ENCODE measurements at regions not wholly inside any gene's neighbourhood (a gene's known extent, or its start where the extent isn't known, plus 50 kb on each side); places are given as distances from the start of the nearest gene placed in this dataset.
"Not testable (repeated sequence)": the region's sequence is repeated elsewhere in the genome, so short reads cannot be mapped to it uniquely, and the experiment has no call there.

DNA sequence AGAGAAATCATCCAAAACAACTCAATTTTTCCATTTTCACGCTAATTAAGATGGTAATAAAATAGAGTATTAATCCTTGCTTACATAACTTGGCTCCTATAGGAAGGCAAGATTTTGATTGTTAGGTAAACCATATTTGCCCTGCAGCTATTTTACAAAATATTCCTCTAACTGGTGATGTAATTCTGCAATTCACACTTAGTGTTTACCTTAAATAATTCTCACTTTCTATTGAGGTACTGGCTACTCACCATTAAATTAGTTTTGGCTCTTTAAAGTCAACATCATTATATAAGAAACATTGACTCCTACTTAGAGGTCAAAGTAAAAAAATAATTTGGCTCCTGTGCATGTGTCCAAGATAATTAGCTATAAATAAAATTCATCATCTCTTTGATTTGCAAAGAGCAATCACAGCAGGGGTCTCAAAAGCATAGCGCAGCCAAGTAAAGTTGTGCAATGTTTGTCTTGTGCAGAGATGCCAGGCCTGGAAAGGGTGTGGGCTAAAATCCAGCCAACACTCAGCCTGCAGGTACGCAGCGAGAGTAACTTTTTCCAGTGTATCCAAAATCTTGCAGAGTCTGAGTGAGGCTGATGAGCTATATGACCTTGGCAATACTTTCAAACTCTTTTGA, 501.2 kb downstream of the MMUT start:
- Histone ChIP-seq H3K9me3 (ENCODE audit: control insufficient read depth, insufficient read depth, low read length) (no peaks in the 10 kb centered on the region), H3K27me3 (ENCODE audit: control insufficient read depth, insufficient read depth, low read length) (no peaks in the 10 kb centered on the region), H3K4me3 (ENCODE audit: low read depth, low read length) (no peak overlapping the region), H3K36me3 (ENCODE audit: control insufficient read depth, insufficient read depth, low read length) (no peaks in the 10 kb centered on the region), H3K4me1 (ENCODE audit: control insufficient read depth, insufficient read depth, low read length) (no peaks in the 10 kb centered on the region), H3K27ac (ENCODE audit: low read depth, low read length) (no peak overlapping the region)
- DNase-seq (ENCODE audit: low read depth in 4 of 6, low spot score in 6 of 6), result no peak
- WGBS (ENCODE audit: insufficient coverage), result 73% methylated on average over 2 of the region's 4 CpGs

DNA sequence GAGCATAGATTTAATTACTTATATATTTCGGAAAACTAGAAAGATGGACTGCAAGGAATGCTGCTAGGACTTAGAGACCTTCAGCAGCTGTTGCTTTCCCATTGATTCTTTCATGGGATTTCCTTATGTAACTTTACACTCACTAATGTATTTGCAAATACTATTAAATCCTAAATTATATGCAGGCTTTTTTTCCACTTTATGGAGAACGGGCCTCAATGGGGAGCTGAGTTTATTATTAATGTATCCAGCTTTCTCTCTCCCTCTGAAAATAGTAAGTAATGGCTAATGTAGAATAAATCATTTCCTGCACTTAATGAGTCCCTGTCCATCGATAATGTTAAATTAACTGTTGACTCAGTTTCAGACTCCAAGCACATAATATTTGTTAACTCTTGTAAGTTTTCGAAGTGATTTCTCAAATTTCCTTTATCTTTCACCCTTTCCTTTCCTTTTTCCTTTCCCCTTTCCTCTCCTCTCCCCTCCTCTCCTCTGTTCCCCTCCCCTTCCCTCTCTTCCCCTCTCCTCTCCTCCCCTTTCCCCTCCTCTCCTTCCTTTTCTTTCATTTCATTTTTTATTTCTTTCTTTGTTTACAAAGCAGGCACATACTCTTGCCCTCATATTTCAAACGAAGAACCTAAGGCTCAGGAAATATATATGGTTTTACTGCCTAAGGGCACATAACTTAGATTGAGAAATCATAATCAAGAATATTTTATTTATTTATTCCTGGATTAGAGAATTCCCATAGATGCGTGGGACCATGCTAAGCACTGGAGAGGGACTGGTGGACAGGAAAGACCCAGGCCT, 503.6 kb downstream of the MMUT start:
- no peaks in the 10 kb centered on the region for H3K4me1 ChIP-seq (ENCODE audit: control insufficient read depth, insufficient read depth, low read length)
- no peak overlapping the region for H3K27ac ChIP-seq (ENCODE audit: low read depth, low read length)
- H3K4me3 ChIP-seq (ENCODE audit: low read depth, low read length), result no peak overlapping the region
- no peaks in the 10 kb centered on the region for H3K27me3 ChIP-seq (ENCODE audit: control insufficient read depth, insufficient read depth, low read length)
- no peaks in the 10 kb centered on the region for H3K9me3 ChIP-seq (ENCODE audit: control insufficient read depth, insufficient read depth, low read length)
- 93% methylated on average over 1 of the region's 6 CpGs for whole genome bisulfite sequencing (ENCODE audit: insufficient coverage)
- peak in 1 of 6 donors; percentile 62 for DNase-seq (ENCODE audit: low read depth in 4 of 6, low spot score in 6 of 6)
- H3K36me3 ChIP-seq (ENCODE audit: control insufficient read depth, insufficient read depth, low read length), result no peaks in the 10 kb centered on the region

DNA sequence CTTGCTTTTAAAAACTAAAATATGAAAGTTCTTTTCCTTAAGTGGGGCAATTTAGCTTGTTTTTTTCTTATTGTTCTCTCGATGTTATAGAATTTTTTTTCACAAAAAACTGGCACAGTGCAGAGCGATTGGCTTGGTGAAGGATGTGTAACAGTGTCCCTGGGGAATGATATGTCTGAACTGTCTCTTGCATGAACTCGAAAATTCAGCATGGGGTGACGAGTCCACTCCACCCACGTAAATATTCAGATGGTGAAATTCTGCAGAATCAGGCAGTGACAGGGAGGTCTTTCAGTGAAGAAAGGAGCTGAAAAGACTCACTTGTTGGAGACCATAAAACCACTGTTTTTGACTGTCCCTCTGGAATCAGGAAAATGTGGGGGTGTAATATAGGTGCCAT, 505.3 kb downstream of the MMUT start:
- no peaks in the 10 kb centered on the region for H3K4me1 ChIP-seq (ENCODE audit: control insufficient read depth, insufficient read depth, low read length)
- WGBS (ENCODE audit: insufficient coverage), result 90% methylated on average over 4 of the region's 5 CpGs

DNA sequence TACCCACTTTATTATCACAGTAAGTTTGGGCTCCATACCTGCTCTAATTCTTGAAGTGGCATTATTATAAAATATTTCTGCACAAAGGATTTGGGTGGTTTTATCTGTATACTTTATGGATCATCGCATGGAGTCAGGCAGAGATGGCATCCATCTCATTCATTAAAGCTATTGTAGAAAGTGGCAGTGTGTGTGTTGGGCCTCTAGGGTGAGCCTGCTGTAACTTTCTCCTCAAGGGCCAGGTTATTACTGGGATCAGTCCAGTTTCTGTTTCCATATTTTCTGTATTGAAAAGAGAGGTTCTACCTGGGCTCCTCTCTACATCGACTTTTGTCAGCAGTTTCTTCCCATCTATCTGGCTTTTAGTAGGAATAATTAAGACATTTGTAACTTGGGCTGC, 511.1 kb downstream of the MMUT start:
- H3K4me1 ChIP-seq (ENCODE audit: control insufficient read depth, insufficient read depth, low read length), result no peaks in the 10 kb centered on the region
- no peak for DNase-seq (ENCODE audit: low read depth in 4 of 6, low spot score in 6 of 6)
- no peaks in the 10 kb centered on the region for H3K27me3 ChIP-seq (ENCODE audit: control insufficient read depth, insufficient read depth, low read length)
- no peaks in the 10 kb centered on the region for H3K9me3 ChIP-seq (ENCODE audit: control insufficient read depth, insufficient read depth, low read length)
- WGBS (ENCODE audit: insufficient coverage), result no CpG with 5 or more reads among the region's 2 CpGs
- H3K4me3 ChIP-seq (ENCODE audit: low read depth, low read length), result no peak overlapping the region
- no peak overlapping the region for H3K27ac ChIP-seq (ENCODE audit: low read depth, low read length)
- no peaks in the 10 kb centered on the region for H3K36me3 ChIP-seq (ENCODE audit: control insufficient read depth, insufficient read depth, low read length)

More for the DNA sequence above, 505.3 kb downstream of the MMUT start:
- Histone ChIP-seq H3K27me3 (ENCODE audit: control insufficient read depth, insufficient read depth, low read length) (no peaks in the 10 kb centered on the region), H3K36me3 (ENCODE audit: control insufficient read depth, insufficient read depth, low read length) (no peaks in the 10 kb centered on the region), H3K9me3 (ENCODE audit: control insufficient read depth, insufficient read depth, low read length) (no peaks in the 10 kb centered on the region), H3K4me3 (ENCODE audit: low read depth, low read length) (no peak overlapping the region), H3K27ac (ENCODE audit: low read depth, low read length) (no peak overlapping the region)
- no peak for DNase-seq (ENCODE audit: low read depth in 4 of 6, low spot score in 6 of 6)

DNA sequence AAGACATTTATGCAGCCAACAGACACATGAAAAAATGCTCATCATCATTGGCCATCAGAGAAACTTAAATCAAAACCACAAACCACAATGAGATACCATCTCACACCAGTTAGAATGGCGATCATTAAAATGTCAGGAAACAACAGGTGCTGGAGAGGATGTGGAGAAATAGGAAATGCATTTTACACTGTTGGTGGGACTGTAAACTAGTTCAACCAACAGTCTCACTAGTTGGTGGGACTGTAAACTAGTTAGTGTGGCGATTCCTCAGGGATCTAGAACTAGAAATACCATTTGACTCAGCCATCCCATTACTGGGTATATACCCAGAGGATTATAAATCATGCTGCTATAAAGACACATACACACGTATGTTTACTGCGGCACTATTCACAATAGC, 518.8 kb downstream of the MMUT start:
- DNase-seq (ENCODE audit: low read depth in 4 of 6, low spot score in 6 of 6), result peak in 1 of 6 donors; percentile 44

DNA sequence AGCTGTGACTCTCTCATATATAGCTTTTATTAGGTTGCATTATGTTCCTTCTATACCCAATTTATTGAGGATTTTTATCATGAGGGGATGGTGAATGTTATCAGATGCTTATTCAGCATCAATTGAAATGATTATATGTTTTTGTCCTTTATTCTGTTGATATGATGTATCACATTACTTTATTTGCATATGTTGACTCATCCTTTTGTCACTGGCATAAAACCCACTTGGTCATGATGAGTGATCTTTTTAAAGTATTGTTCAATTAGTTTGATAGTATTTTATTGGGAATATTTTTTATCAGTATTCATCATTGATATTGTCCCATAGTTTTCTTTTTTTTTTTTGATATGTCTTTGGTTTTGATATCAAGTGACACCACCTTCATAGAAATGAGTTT, 529.9 kb downstream of the MMUT start:
- H3K4me3 ChIP-seq (ENCODE audit: low read depth, low read length), result no peak overlapping the region
- no peak overlapping the region for H3K27ac ChIP-seq (ENCODE audit: low read depth, low read length)
- no peaks in the 10 kb centered on the region for H3K4me1 ChIP-seq (ENCODE audit: control insufficient read depth, insufficient read depth, low read length)
- H3K36me3 ChIP-seq (ENCODE audit: control insufficient read depth, insufficient read depth, low read length), result no peaks in the 10 kb centered on the region
- H3K27me3 ChIP-seq (ENCODE audit: control insufficient read depth, insufficient read depth, low read length), result no peaks in the 10 kb centered on the region
- DNase-seq (ENCODE audit: low read depth in 4 of 6, low spot score in 6 of 6), result no peak
- no peaks in the 10 kb centered on the region for H3K9me3 ChIP-seq (ENCODE audit: control insufficient read depth, insufficient read depth, low read length)

More for the DNA sequence above, 518.8 kb downstream of the MMUT start:
- not testable (repeated sequence) for H3K36me3 ChIP-seq (ENCODE audit: control insufficient read depth, insufficient read depth, low read length); H3K4me3 ChIP-seq (ENCODE audit: low read depth, low read length); H3K27me3 ChIP-seq (ENCODE audit: control insufficient read depth, insufficient read depth, low read length); H3K4me1 ChIP-seq (ENCODE audit: control insufficient read depth, insufficient read depth, low read length); H3K27ac ChIP-seq (ENCODE audit: low read depth, low read length); H3K9me3 ChIP-seq (ENCODE audit: control insufficient read depth, insufficient read depth, low read length)
- no CpG with 5 or more reads among the region's 4 CpGs for WGBS (ENCODE audit: insufficient coverage)

DNA sequence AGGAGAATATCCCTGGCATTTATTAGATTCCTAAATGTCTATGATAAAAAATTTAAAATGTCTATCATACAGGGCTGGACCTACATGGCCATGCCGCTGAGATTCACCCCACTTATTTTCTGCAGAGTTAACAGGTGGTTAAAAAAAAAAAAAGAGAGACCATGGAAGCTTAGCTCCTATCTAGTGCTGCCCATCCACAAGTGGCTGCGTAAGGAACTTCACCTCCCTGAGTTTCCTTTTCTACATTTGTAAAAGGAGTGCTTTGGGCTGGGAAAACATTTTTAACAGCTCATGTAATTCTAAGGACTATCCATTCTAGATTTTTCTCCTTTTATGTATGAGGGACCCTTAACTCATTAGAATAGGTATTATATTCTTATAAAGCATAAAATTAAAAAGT, 534.1 kb downstream of the MMUT start:
- WGBS (ENCODE audit: insufficient coverage), result no CpG with 5 or more reads among the region's 2 CpGs
- Histone ChIP-seq H3K27ac (ENCODE audit: low read depth, low read length) (no peak overlapping the region), H3K4me3 (ENCODE audit: low read depth, low read length) (no peak overlapping the region), H3K36me3 (ENCODE audit: control insufficient read depth, insufficient read depth, low read length) (no peaks in the 10 kb centered on the region), H3K9me3 (ENCODE audit: control insufficient read depth, insufficient read depth, low read length) (no peaks in the 10 kb centered on the region), H3K27me3 (ENCODE audit: control insufficient read depth, insufficient read depth, low read length) (no peaks in the 10 kb centered on the region), H3K4me1 (ENCODE audit: control insufficient read depth, insufficient read depth, low read length) (no peaks in the 10 kb centered on the region)
- DNase-seq (ENCODE audit: low read depth in 4 of 6, low spot score in 6 of 6), result no peak

DNA sequence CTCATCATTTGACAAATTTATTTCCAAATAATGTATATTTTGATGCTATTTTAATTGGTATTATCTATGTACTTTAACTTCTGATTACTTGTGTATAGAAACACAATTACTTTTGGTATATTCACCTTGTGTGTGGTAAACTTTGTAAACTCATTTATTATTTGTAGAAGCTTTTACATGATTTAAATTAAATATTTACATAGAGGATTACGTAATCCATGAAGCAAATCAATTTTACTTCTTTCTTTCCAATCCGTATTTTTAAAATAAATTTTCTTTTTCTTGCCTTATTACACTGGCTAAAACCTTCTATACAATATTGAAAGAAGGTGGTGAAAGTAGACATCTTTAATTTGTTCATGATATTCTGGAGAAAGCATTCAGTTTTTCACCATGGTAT, 540.2 kb downstream of the MMUT start:
- no CpG with 5 or more reads among the region's 2 CpGs for WGBS (ENCODE audit: insufficient coverage)
- H3K9me3 ChIP-seq (ENCODE audit: control insufficient read depth, insufficient read depth, low read length), result no peaks in the 10 kb centered on the region
- no peaks in the 10 kb centered on the region for H3K4me1 ChIP-seq (ENCODE audit: control insufficient read depth, insufficient read depth, low read length)
- H3K4me3 ChIP-seq (ENCODE audit: low read depth, low read length), result no peak overlapping the region
- no peaks in the 10 kb centered on the region for H3K27me3 ChIP-seq (ENCODE audit: control insufficient read depth, insufficient read depth, low read length)
- no peaks in the 10 kb centered on the region for H3K36me3 ChIP-seq (ENCODE audit: control insufficient read depth, insufficient read depth, low read length)
- no peak overlapping the region for H3K27ac ChIP-seq (ENCODE audit: low read depth, low read length)
- DNase-seq (ENCODE audit: low read depth in 4 of 6, low spot score in 6 of 6), result no peak

DNA sequence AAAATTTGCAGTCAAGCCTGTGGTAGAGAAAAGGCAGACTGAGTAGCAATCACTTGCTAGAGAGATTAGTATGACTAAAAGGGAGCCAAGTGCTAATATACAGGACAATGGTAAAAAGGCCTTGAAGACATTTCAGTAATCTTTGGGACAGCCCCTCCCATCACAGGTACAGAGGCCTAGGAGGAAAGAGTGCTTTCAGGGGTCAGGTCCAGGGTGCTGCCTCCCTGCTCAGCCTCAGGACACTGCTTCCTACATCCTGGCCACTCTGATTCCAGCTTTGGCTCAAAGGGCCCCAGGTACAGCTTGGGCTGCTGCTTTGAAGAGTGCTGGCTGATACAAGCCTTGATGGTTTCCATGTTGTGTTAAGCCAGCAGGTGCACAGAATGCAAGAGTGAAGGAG, 543.5 kb downstream of the MMUT start:
- H3K9me3 ChIP-seq (ENCODE audit: control insufficient read depth, insufficient read depth, low read length), result no peaks in the 10 kb centered on the region
- no peak overlapping the region for H3K27ac ChIP-seq (ENCODE audit: low read depth, low read length)
- no peaks in the 10 kb centered on the region for H3K27me3 ChIP-seq (ENCODE audit: control insufficient read depth, insufficient read depth, low read length)
- no peak for DNase-seq (ENCODE audit: low read depth in 4 of 6, low spot score in 6 of 6)
- H3K4me1 ChIP-seq (ENCODE audit: control insufficient read depth, insufficient read depth, low read length), result no peaks in the 10 kb centered on the region
- H3K4me3 ChIP-seq (ENCODE audit: low read depth, low read length), result no peak overlapping the region
- H3K36me3 ChIP-seq (ENCODE audit: control insufficient read depth, insufficient read depth, low read length), result no peaks in the 10 kb centered on the region

DNA sequence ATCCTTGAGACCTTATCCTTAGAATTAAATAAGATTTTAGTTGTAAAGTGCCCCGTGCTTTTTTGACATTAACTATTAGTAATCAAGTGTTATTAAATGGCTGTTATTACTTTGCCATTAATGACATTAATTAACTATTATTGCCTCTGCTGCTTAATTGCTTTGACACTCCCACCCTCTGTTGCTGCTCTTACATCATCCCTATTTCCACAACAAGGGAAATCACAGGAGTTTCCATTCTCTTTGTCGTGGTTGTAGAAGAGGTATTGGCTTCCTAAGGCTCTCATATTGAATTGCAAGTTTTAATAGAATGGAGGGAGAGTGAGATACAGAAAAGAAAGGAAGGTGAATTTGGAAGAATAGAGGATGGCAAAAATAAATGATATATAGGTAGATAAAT, 545.8 kb downstream of the MMUT start:
- H3K4me1 ChIP-seq (ENCODE audit: control insufficient read depth, insufficient read depth, low read length), result no peaks in the 10 kb centered on the region
- WGBS (ENCODE audit: insufficient coverage), result no CpG with 5 or more reads among the region's 2 CpGs
- DNase-seq (ENCODE audit: low read depth in 4 of 6, low spot score in 6 of 6), result no peak
- no peak overlapping the region for H3K27ac ChIP-seq (ENCODE audit: low read depth, low read length)
- no peaks in the 10 kb centered on the region for H3K27me3 ChIP-seq (ENCODE audit: control insufficient read depth, insufficient read depth, low read length)
- H3K9me3 ChIP-seq (ENCODE audit: control insufficient read depth, insufficient read depth, low read length), result no peaks in the 10 kb centered on the region
- H3K36me3 ChIP-seq (ENCODE audit: control insufficient read depth, insufficient read depth, low read length), result no peaks in the 10 kb centered on the region
- H3K4me3 ChIP-seq (ENCODE audit: low read depth, low read length), result no peak overlapping the region
